ENCODE measurements at regions not wholly inside any gene's neighbourhood (a gene's known extent, or its start where the extent isn't known, plus 50 kb on each side); places are given as distances from the start of the nearest gene placed in this dataset.

DNA sequence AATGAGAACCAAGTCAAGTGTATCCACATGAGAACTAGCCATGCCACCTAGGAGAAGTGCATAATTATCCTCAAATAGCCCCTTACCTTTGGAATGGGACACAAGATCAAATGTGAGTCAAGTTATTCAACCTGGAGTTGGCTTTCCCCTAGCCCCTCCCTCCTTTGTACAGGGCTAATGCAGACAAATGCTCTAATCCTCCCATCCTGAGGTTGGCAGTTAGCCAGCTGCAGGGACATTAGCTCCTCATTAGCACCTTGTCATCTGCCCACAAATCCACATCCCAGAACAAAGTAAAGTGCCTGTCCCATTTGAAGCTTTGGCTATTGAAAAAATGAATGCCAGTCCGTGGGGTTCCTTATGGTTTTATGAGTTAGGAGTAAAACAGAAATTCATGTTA is 294.1 kb upstream of the FANCL start:
- CTCF ChIA-PET = no interaction called here
- POLR2A ChIA-PET = no interaction called here
- in situ Hi-C loops (cut with MboI) (no loop called here), intact Hi-C loops (cut with micrococcal nuclease; ENCODE audit: unreplicated experiment) (no loop called here)
- SMC1A ChIA-PET (ENCODE audit: uncharacterized antibody, unreplicated experiment) = no interaction called here
- H4K20me1 ChIP-seq (ENCODE audit: control insufficient read depth, insufficient read depth) = no peaks in the 10 kb centered on the region
- TF ChIP-seq ZNF207 (IDR thresholded peaks at IDR 0.05; ENCODE audit: borderline replicate concordance) (no peak), CREM (IDR thresholded peaks at IDR 0.05; ENCODE audit: low read depth) (no peak), FOXK2 (IDR thresholded peaks at IDR 0.05) (no peak), EED (IDR thresholded peaks at IDR 0.05; ENCODE audit: low read depth) (no peak), SMC3 (IDR thresholded peaks at IDR 0.05; ENCODE audit: borderline replicate concordance, low read length) (no peak), JUND (IDR thresholded peaks at IDR 0.05; ENCODE audit: low read depth, low read length) (no peak), YY1 (IDR thresholded peaks at IDR 0.05; ENCODE audit: low read depth, low read length) (no peak), CBX5 (IDR thresholded peaks at IDR 0.05; ENCODE audit: low read depth) (no peak)
- TF ChIP-seq, protein P1, sequence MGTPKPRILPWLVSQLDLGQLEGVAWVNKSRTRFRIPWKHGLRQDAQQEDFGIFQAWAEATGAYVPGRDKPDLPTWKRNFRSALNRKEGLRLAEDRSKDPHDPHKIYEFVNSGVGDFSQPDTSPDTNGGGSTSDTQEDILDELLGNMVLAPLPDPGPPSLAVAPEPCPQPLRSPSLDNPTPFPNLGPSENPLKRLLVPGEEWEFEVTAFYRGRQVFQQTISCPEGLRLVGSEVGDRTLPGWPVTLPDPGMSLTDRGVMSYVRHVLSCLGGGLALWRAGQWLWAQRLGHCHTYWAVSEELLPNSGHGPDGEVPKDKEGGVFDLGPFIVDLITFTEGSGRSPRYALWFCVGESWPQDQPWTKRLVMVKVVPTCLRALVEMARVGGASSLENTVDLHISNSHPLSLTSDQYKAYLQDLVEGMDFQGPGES (IDR thresholded peaks at IDR 0.05) = no peak
- H3K9ac ChIP-seq (ENCODE audit: control insufficient read depth, insufficient read depth, low read length) = no peak overlapping the region
- no peak overlapping the region for H3K27ac ChIP-seq (ENCODE audit: control insufficient read depth, insufficient read depth)
- no peaks in the 10 kb centered on the region for H3K79me2 ChIP-seq (ENCODE audit: control insufficient read depth, insufficient read depth, low read length)
- ATAC-seq (no peak), FAIRE-seq (no peak), DNase-seq (ENCODE audit: low read depth, low spot score) (no peak)
- 0% methylated on average over 1 of the region's 1 CpG for WGBS (ENCODE audit: insufficient coverage, insufficient replicate concordance, low lambda C conversion rate, missing lambda C conversion rate)
- H3K4me3 ChIP-seq = no peak overlapping the region
- no peaks in the 10 kb centered on the region for H3K4me1 ChIP-seq (ENCODE audit: control insufficient read depth, insufficient read depth, low read length)
- H2AFZ ChIP-seq (ENCODE audit: control insufficient read depth, low read depth, low read length) = no peak overlapping the region
- no peak overlapping the region for H3K4me2 ChIP-seq (ENCODE audit: control insufficient read depth, insufficient read depth)
- H3K27me3 ChIP-seq (replicated peaks in 1 of 2; ENCODE audit: control insufficient read depth in 2 of 2, insufficient read depth in 2 of 2, low read length in 1 of 2) = 0 out of 4 replicates have a peak, but pooled peaks cover 0 to 2% of the 10 kb centered on the region in 2 experiments
- H3K9me3 ChIP-seq (replicated peaks; ENCODE audit: control insufficient read depth, insufficient read depth, low read length) = no peaks in the 10 kb centered on the region
- H3K36me3 ChIP-seq (ENCODE audit: control insufficient read depth in 2 of 2, insufficient read depth in 2 of 2, low read length in 1 of 2) = no peaks in the 10 kb centered on the region
- RAD21 ChIA-PET (ENCODE audit: unreplicated experiment) = no interaction called here
- no TSS peak for BruUV-seq (replicated peaks)

DNA sequence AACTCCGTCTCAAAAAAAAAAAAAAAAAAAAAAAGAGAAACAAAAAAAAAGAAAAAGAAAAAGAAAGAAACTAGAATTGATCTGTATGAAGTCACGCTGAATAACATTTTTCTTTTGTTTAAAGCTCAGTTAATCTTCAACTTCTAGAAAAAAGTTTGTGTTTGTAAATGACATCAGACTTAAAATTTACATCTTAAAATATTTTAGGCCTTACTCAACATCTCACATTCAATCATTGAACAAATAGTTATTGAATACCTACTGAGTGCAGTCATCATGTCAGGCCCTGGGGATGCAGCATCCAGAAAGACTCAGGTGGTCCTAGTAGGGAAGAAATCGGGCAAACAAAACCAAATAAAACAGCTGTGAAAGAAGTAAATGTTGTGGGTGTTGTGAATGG is 292.3 kb upstream of the FANCL start:
- POLR2A ChIA-PET = interaction anchor here (0.6 to 0.7 kb wide), 4 partner anchors 124 to 315 kb away, joined by 3 to 9 read pairs (median 4); no protein-coding TSS in a partner anchor
- H3K9ac ChIP-seq (ENCODE audit: control insufficient read depth, insufficient read depth, low read length) = no peak overlapping the region
- no peak overlapping the region for H3K27ac ChIP-seq (ENCODE audit: control insufficient read depth, insufficient read depth)
- no peaks in the 10 kb centered on the region for H3K36me3 ChIP-seq (ENCODE audit: control insufficient read depth in 2 of 2, insufficient read depth in 2 of 2, low read length in 1 of 2)
- 0% methylated on average over 2 of the region's 3 CpGs for WGBS (ENCODE audit: insufficient coverage, insufficient replicate concordance, low lambda C conversion rate, missing lambda C conversion rate)
- BruUV-seq (replicated peaks) = no TSS peak
- intact Hi-C loops (cut with micrococcal nuclease; ENCODE audit: unreplicated experiment) = no loop called here
- H3K4me3 ChIP-seq = no peak overlapping the region
- no peaks in the 10 kb centered on the region for H3K4me1 ChIP-seq (ENCODE audit: control insufficient read depth, insufficient read depth, low read length)
- RAD21 ChIA-PET (ENCODE audit: unreplicated experiment) = no interaction called here
- H4K20me1 ChIP-seq (ENCODE audit: control insufficient read depth, insufficient read depth) = no peaks in the 10 kb centered on the region
- 0 out of 4 replicates have a peak, but pooled peaks cover 0 to 2% of the 10 kb centered on the region in 2 experiments for H3K27me3 ChIP-seq (replicated peaks in 1 of 2; ENCODE audit: control insufficient read depth in 2 of 2, insufficient read depth in 2 of 2, low read length in 1 of 2)
- ATAC-seq (no peak), FAIRE-seq (no peak), DNase-seq (ENCODE audit: low read depth, low spot score) (no peak)
- SMC1A ChIA-PET (ENCODE audit: uncharacterized antibody, unreplicated experiment) = no interaction called here
- no peaks in the 10 kb centered on the region for H3K9me3 ChIP-seq (replicated peaks; ENCODE audit: control insufficient read depth, insufficient read depth, low read length)
- no peak overlapping the region for H2AFZ ChIP-seq (ENCODE audit: control insufficient read depth, low read depth, low read length)
- in situ Hi-C loops (cut with MboI) = no loop called here
- H3K4me2 ChIP-seq (ENCODE audit: control insufficient read depth, insufficient read depth) = no peak overlapping the region
- H3K79me2 ChIP-seq (ENCODE audit: control insufficient read depth, insufficient read depth, low read length) = no peaks in the 10 kb centered on the region
- CTCF ChIA-PET = no interaction called here
- TF ChIP-seq ASH2L (IDR thresholded peaks at IDR 0.05; ENCODE audit: borderline replicate concordance, low read depth) = no peak
- TF ChIP-seq SIX5 (IDR thresholded peaks at IDR 0.05; ENCODE audit: low read depth, low read length, severe bottlenecking) = no peak
- no peak for TF ChIP-seq SMARCA5 (IDR thresholded peaks at IDR 0.05)
- no peak for TF ChIP-seq EGR1 (IDR thresholded peaks at IDR 0.05; ENCODE audit: borderline replicate concordance in 1 of 2, low read depth in 2 of 2, low read length in 2 of 2)
- TF ChIP-seq SREBF1 (IDR thresholded peaks at IDR 0.05; ENCODE audit: low read length) = no peak
- TF ChIP-seq POU2F2 (IDR thresholded peaks at IDR 0.05; ENCODE audit: borderline replicate concordance, low read depth, low read length) = no peak
- TF ChIP-seq, protein P2, sequence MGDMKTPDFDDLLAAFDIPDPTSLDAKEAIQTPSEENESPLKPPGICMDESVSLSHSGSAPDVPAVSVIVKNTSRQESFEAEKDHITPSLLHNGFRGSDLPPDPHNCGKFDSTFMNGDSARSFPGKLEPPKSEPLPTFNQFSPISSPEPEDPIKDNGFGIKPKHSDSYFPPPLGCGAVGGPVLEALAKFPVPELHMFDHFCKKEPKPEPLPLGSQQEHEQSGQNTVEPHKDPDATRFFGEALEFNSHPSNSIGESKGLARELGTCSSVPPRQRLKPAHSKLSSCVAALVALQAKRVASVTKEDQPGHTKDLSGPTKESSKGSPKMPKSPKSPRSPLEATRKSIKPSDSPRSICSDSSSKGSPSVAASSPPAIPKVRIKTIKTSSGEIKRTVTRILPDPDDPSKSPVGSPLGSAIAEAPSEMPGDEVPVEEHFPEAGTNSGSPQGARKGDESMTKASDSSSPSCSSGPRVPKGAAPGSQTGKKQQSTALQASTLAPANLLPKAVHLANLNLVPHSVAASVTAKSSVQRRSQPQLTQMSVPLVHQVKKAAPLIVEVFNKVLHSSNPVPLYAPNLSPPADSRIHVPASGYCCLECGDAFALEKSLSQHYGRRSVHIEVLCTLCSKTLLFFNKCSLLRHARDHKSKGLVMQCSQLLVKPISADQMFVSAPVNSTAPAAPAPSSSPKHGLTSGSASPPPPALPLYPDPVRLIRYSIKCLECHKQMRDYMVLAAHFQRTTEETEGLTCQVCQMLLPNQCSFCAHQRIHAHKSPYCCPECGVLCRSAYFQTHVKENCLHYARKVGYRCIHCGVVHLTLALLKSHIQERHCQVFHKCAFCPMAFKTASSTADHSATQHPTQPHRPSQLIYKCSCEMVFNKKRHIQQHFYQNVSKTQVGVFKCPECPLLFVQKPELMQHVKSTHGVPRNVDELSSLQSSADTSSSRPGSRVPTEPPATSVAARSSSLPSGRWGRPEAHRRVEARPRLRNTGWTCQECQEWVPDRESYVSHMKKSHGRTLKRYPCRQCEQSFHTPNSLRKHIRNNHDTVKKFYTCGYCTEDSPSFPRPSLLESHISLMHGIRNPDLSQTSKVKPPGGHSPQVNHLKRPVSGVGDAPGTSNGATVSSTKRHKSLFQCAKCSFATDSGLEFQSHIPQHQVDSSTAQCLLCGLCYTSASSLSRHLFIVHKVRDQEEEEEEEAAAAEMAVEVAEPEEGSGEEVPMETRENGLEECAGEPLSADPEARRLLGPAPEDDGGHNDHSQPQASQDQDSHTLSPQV (IDR thresholded peaks at IDR 0.05) = no peak

All from GM12878 (cell line).